OCI-LY1 (cell line): ENCODE measurements at regions not wholly inside any gene's neighbourhood (a gene's known extent, or its start where the extent isn't known, plus 50 kb on each side); places are given as distances from the start of the nearest gene placed in this dataset.

ENCODE experiments used
- H2AFZ ChIP-seq: fragments of 200-600 bp; sonication (generic), shearing (Covaris generic); 2 replicates; pipeline ENCODE4 v1.6.0; 2014; ENCODE audit warnings: antibody characterized with exemption, mild to moderate bottlenecking, low read length
- H3F3A ChIP-seq: fragments of 200-600 bp; sonication (generic), shearing (Covaris generic); 2 replicates; pipeline ENCODE4 v1.6.0; 2014; ENCODE audit warnings: mild to moderate bottlenecking, antibody characterized with exemption, low read length, moderate library complexity; ENCODE audit not compliant: insufficient read depth
- H3K27ac ChIP-seq: fragments of 200-600 bp; sonication (generic); 2 replicates; pipeline ENCODE4 v1.5.1; 2014; ENCODE audit warnings: low read length, mixed run types, mild to moderate bottlenecking, low read depth; ENCODE audit not compliant: poor library complexity, severe bottlenecking
- H3K27me3 ChIP-seq: fragments of 200-600 bp; sonication (generic); 2 replicates; pipeline ENCODE4 v1.6.0; 2014; ENCODE audit warnings: antibody characterized with exemption, mild to moderate bottlenecking, low read length, moderate library complexity; ENCODE audit not compliant: insufficient read depth
- H3K36me3 ChIP-seq: fragments of 200-600 bp; sonication (generic); 2 replicates; pipeline ENCODE4 v1.6.1; 2014; ENCODE audit warnings: mild to moderate bottlenecking, antibody characterized with exemption, low read length, moderate library complexity, mixed read lengths; ENCODE audit not compliant: insufficient read depth
- H3K4me1 ChIP-seq: fragments of 200-600 bp; sonication (generic); 2 replicates; pipeline ENCODE4 v1.5.1; 2014; ENCODE audit warnings: mild to moderate bottlenecking, low read length, moderate library complexity; ENCODE audit not compliant: insufficient read depth, severe bottlenecking
- H3K4me2 ChIP-seq: fragments of 200-600 bp; sonication (generic), shearing (Covaris generic); 2 replicates; pipeline ENCODE4 v1.6.1; 2014; ENCODE audit warnings: low read length
- H3K4me3 ChIP-seq: fragments of 200-600 bp; sonication (generic); 2 replicates; pipeline ENCODE4 v1.5.1; 2014; ENCODE audit warnings: low read length, low read depth, mild to moderate bottlenecking, mixed read lengths; ENCODE audit not compliant: poor library complexity, severe bottlenecking
- H3K79me2 ChIP-seq: fragments of 200-600 bp; shearing (Covaris generic); 2 replicates; pipeline ENCODE4 v1.6.1; 2016; ENCODE audit warnings: mixed run types, low read length, mixed read lengths; ENCODE audit not compliant: insufficient read depth
- H3K9ac ChIP-seq: fragments of 200-600 bp; sonication (generic), shearing (Covaris generic); 2 replicates; pipeline ENCODE4 v1.6.1; 2014; ENCODE audit warnings: mild to moderate bottlenecking, low read length, mixed read lengths
- H3K9me2 ChIP-seq: fragments of 200-600 bp; sonication (generic), shearing (Covaris generic); 2 replicates; pipeline ENCODE4 v1.6.1; 2014; ENCODE audit warnings: low read depth, mild to moderate bottlenecking, low read length, mixed read lengths
- H3K9me3 ChIP-seq: fragments of 200-600 bp; shearing (Covaris generic); 2 replicates; pipeline ENCODE4 v1.6.1; 2014; ENCODE audit warnings: low read length, mixed read lengths
- H4K20me1 ChIP-seq: fragments of 200-600 bp; sonication (generic), shearing (Covaris generic); 2 replicates; pipeline ENCODE4 v1.6.0; 2016; ENCODE audit warnings: mild to moderate bottlenecking, low read length; ENCODE audit not compliant: insufficient read depth
- CTCF ChIP-seq: fragments of 200-600 bp; sonication (generic), shearing (Covaris generic); IDR thresholded peaks from 2 replicates; pipeline ENCODE4 v1.5.1; 2017; ENCODE audit warnings: mild to moderate bottlenecking, antibody characterized with exemption, low read length, moderate library complexity, mixed read lengths
- EZH2 ChIP-seq: fragments of 200-600 bp; sonication (generic), shearing (Covaris generic); IDR thresholded peaks from 2 replicates; pipeline ENCODE4 v1.8.0; 2017; ENCODE audit warnings: borderline replicate concordance, mixed run types, mild to moderate bottlenecking, antibody characterized with exemption, low read length, moderate library complexity, mixed read lengths

- Histone ChIP-seq H3K4me2 (no peak overlapping the region), H3K9me2 (no peaks in the 10 kb centered on the region), H3K27ac (no peak overlapping the region), H3K27me3 (no peaks in the 10 kb centered on the region), H3K4me3 (no peak overlapping the region), H2AFZ (no peak overlapping the region), H3K79me2 (no peaks in the 10 kb centered on the region), H3K36me3 (no peaks in the 10 kb centered on the region), H3K9me3 (no peaks in the 10 kb centered on the region), H3F3A (no peaks in the 10 kb centered on the region), H4K20me1 (no peaks in the 10 kb centered on the region), H3K9ac (no peak overlapping the region), H3K4me1 (peaks cover 9% of the 10 kb centered on the region)
- TF ChIP-seq CTCF = no peak
- no peak for TF ChIP-seq EZH2
Measured at GRCh38 chr21:35294231-35294898, 245.3 kb upstream of the RUNX1 start.

GRCh38 chr21:35291973-35292627 is 243.0 kb upstream of the RUNX1 start:
- Histone ChIP-seq H3K27me3 (no peaks in the 10 kb centered on the region), H3K4me1 (peaks cover 9% of the 10 kb centered on the region), H3K79me2 (no peaks in the 10 kb centered on the region), H3K36me3 (no peaks in the 10 kb centered on the region), H3K9me2 (no peaks in the 10 kb centered on the region), H3K9me3 (peaks cover 4% of the 10 kb centered on the region; the same call in 1 of the 2 replicates), H4K20me1 (no peaks in the 10 kb centered on the region), H3F3A (no peaks in the 10 kb centered on the region), H3K4me2 (no peak overlapping the region), H3K4me3 (no peak overlapping the region), H3K27ac (no peak overlapping the region), H3K9ac (no peak overlapping the region), H2AFZ (no peak overlapping the region)
- TF ChIP-seq EZH2 (no peak), CTCF (no peak)

- H3K27ac ChIP-seq = no peak overlapping the region
- no peaks in the 10 kb centered on the region for H3F3A ChIP-seq
- H3K4me1 ChIP-seq = peaks cover 9% of the 10 kb centered on the region
- TF ChIP-seq CTCF = no peak
- H3K4me2 ChIP-seq = no peak overlapping the region
- H3K9me2 ChIP-seq = no peaks in the 10 kb centered on the region
- H2AFZ ChIP-seq = no peak overlapping the region
- no peaks in the 10 kb centered on the region for H3K79me2 ChIP-seq
- peaks cover 4% of the 10 kb centered on the region; the same call in 1 of the 2 replicates for H3K9me3 ChIP-seq
- H3K27me3 ChIP-seq = no peaks in the 10 kb centered on the region
- no peaks in the 10 kb centered on the region for H4K20me1 ChIP-seq
- H3K36me3 ChIP-seq = no peaks in the 10 kb centered on the region
- H3K4me3 ChIP-seq = no peak overlapping the region
- no peak overlapping the region for H3K9ac ChIP-seq
Measured at GRCh38 chr21:35291034-35291433, 241.9 kb upstream of the RUNX1 start.
